H9 (cell line): ENCODE measurements at regions not wholly inside any gene's neighbourhood (a gene's known extent, or its start where the extent isn't known, plus 50 kb on each side); places are given as distances from the start of the nearest gene placed in this dataset.

Experiments
- DNase-seq: peaks from one replicate; pipeline ENCODE4 v3.0.0-alpha.2; 2017
- H2AFZ ChIP-seq: one replicate; pipeline ENCODE4 v1.6.1; 2013; ENCODE audit warnings: mild to moderate bottlenecking, low read length, control low read depth, moderate library complexity
- H2AK5ac ChIP-seq: 2 replicates; pipeline ENCODE4 v1.6.1; 2013; ENCODE audit warnings: low read length, control low read depth, mixed read lengths; ENCODE audit not compliant: insufficient read length
- H2BK120ac ChIP-seq: one replicate; pipeline ENCODE4 v1.6.1; 2013; ENCODE audit warnings: low read depth, mild to moderate bottlenecking, low read length, control low read depth, inconsistent platforms; ENCODE audit not compliant: poor library complexity, severe bottlenecking
- H2BK12ac ChIP-seq: 2 replicates; pipeline ENCODE4 v1.6.1; 2013; ENCODE audit warnings: low read length, control low read depth, mixed read lengths, low read depth; ENCODE audit not compliant: insufficient read length
- H2BK15ac ChIP-seq: 2 replicates; pipeline ENCODE4 v1.6.1; 2013; ENCODE audit warnings: low read depth, low read length, control low read depth
- H2BK20ac ChIP-seq: one replicate; pipeline ENCODE4 v1.6.1; 2013; ENCODE audit warnings: low read depth, mild to moderate bottlenecking, low read length, control low read depth, inconsistent platforms; ENCODE audit not compliant: poor library complexity, severe bottlenecking
- H2BK5ac ChIP-seq: 2 replicates; pipeline ENCODE4 v1.6.1; 2013; ENCODE audit warnings: low read length, control low read depth, mixed read lengths; ENCODE audit not compliant: insufficient read length
- H3K14ac ChIP-seq: 2 replicates; pipeline ENCODE4 v1.6.1; 2013; ENCODE audit warnings: low read length, control low read depth; ENCODE audit not compliant: insufficient read depth
- H3K18ac ChIP-seq: 2 replicates; pipeline ENCODE4 v1.6.1; 2013; ENCODE audit warnings: low read depth, mild to moderate bottlenecking, mixed read lengths, low read length, control low read depth; ENCODE audit not compliant: insufficient read length
- H3K23ac ChIP-seq: 2 replicates; pipeline ENCODE4 v1.6.1; 2013; ENCODE audit warnings: low read length, control low read depth, mixed read lengths, low read depth; ENCODE audit not compliant: insufficient read length
- H3K23me2 ChIP-seq: 2 replicates; pipeline ENCODE4 v1.6.1; 2013; ENCODE audit warnings: low read depth, mild to moderate bottlenecking, mixed read lengths, low read length, control low read depth; ENCODE audit not compliant: insufficient read length, poor library complexity, severe bottlenecking
- H3K27ac ChIP-seq: 2 replicates; pipeline ENCODE4 v1.5.1; 2013; ENCODE audit warnings: low read length, control low read depth, mixed read lengths, low read depth; ENCODE audit not compliant: insufficient read length
- H3K27me3 ChIP-seq: 2 replicates; pipeline ENCODE4 v1.6.1; 2013; ENCODE audit warnings: low read length, control low read depth, inconsistent platforms; ENCODE audit not compliant: insufficient read depth
- H3K4ac ChIP-seq: 2 replicates; pipeline ENCODE4 v1.6.1; 2013; ENCODE audit warnings: low read depth, mild to moderate bottlenecking, control low read depth, inconsistent platforms, low read length, moderate library complexity
- H3K4me1 ChIP-seq: 2 replicates; pipeline ENCODE4 v1.6.1; 2013; ENCODE audit warnings: low read length, control low read depth, inconsistent platforms; ENCODE audit not compliant: insufficient read depth
- H3K4me2 ChIP-seq: 2 replicates; pipeline ENCODE4 v1.6.1; 2013; ENCODE audit warnings: low read length, control low read depth, mixed read lengths; ENCODE audit not compliant: insufficient read length, insufficient read depth
- H3K56ac ChIP-seq: 2 replicates; pipeline ENCODE4 v1.6.1; 2013; ENCODE audit warnings: low read depth, mild to moderate bottlenecking, mixed read lengths, low read length, control low read depth; ENCODE audit not compliant: insufficient read length
- H3K79me1 ChIP-seq: 2 replicates; pipeline ENCODE4 v1.6.1; 2013; ENCODE audit warnings: low read depth, mild to moderate bottlenecking, moderate library complexity, low read length, control low read depth, inconsistent platforms; ENCODE audit not compliant: insufficient read depth, poor library complexity, severe bottlenecking
- H3K79me2 ChIP-seq: 2 replicates; pipeline ENCODE4 v1.6.1; 2013; ENCODE audit warnings: low read length, control low read depth, inconsistent platforms; ENCODE audit not compliant: insufficient read depth
- H3K9ac ChIP-seq: 2 replicates; pipeline ENCODE4 v1.6.1; 2013; ENCODE audit warnings: low read length, control low read depth, mixed read lengths; ENCODE audit not compliant: insufficient read length; ENCODE audit errors: extremely low read depth
- H3K9me3 ChIP-seq: one replicate; pipeline ENCODE4 v1.6.1; 2013; ENCODE audit warnings: low read depth, low read length, inconsistent platforms; ENCODE audit not compliant: control insufficient read depth
- H3T11ph ChIP-seq: one replicate; pipeline ENCODE4 v1.6.1; 2013; ENCODE audit warnings: mild to moderate bottlenecking, low read length, control low read depth, inconsistent platforms
- H4K20me1 ChIP-seq: one replicate; pipeline ENCODE4 v1.6.1; 2013; ENCODE audit not compliant: control insufficient read depth, insufficient read length, insufficient read depth
- H4K5ac ChIP-seq: 2 replicates; pipeline ENCODE4 v1.6.1; 2013; ENCODE audit warnings: low read depth, mild to moderate bottlenecking, mixed read lengths, low read length, control low read depth; ENCODE audit not compliant: insufficient read length
- H4K8ac ChIP-seq: replicated peaks from 2 replicates; pipeline ENCODE4 v1.6.1; 2013; ENCODE audit warnings: low read length, control low read depth, mixed read lengths, low read depth; ENCODE audit not compliant: insufficient read length
- H4K91ac ChIP-seq: 2 replicates; pipeline ENCODE4 v1.6.1; 2013; ENCODE audit warnings: low read depth, mild to moderate bottlenecking, moderate library complexity, mixed read lengths, low read length, control low read depth; ENCODE audit not compliant: insufficient read length
- H3K27ac Mint-ChIP-seq, 3 experiments: 2 replicates in 2 of 3; 3 replicates in 1 of 3; pipeline ENCODE4 v1.8.0; 2020 to 2021; ENCODE audit warnings: mixed read lengths in 3 of 3, mild to moderate bottlenecking in 1 of 3, moderate library complexity in 1 of 3
- H3K27me3 Mint-ChIP-seq: 2 replicates; pipeline ENCODE4 v1.8.0; 2021; ENCODE audit warnings: low read depth, mild to moderate bottlenecking, moderate library complexity, mixed read lengths
- H3K36me3 Mint-ChIP-seq, 3 experiments: 2 replicates in 2 of 3; 3 replicates in 1 of 3; pipeline ENCODE4 v1.8.0; 2020 to 2021; ENCODE audit warnings: low read depth in 3 of 3, mixed read lengths in 3 of 3; ENCODE audit not compliant: insufficient read depth in 1 of 3
- H3K4me1 Mint-ChIP-seq, 2 experiments: 2 replicates each; pipeline ENCODE4 v1.8.0; 2020; ENCODE audit warnings: mixed read lengths in 2 of 2
- H3K4me3 Mint-ChIP-seq, 2 experiments: 2 replicates in 1 of 2; 3 replicates in 1 of 2; pipeline ENCODE4 v1.8.0; 2020 to 2021; ENCODE audit warnings: mild to moderate bottlenecking in 2 of 2, mixed read lengths in 2 of 2, moderate library complexity in 1 of 2
- H3K9me3 Mint-ChIP-seq, 2 experiments: 2 replicates in 1 of 2; 3 replicates in 1 of 2; pipeline ENCODE4 v1.8.0; 2020; ENCODE audit warnings: mild to moderate bottlenecking in 2 of 2, mixed read lengths in 2 of 2, moderate library complexity in 1 of 2
- WGBS: extraction: QIAGEN DNeasy Blood & Tissue Kit; methylation state at CpG from one replicate; pipeline ENCODE4 v1.1.7; 2013; ENCODE audit warnings: missing lambda C conversion rate, low lambda C conversion rate, mixed read lengths; ENCODE audit not compliant: insufficient read length; ENCODE audit errors: extremely low coverage; 5-methylcytosine and 5-hydroxymethylcytosine counted together
- TF ChIP-seq, protein P1 (sequence below): fragments of 200-600 bp; sonication (generic); conservative IDR thresholded peaks from 3 replicates; pipeline ENCODE4 v1.8.0; 2021; ENCODE audit warnings: antibody characterized with exemption, mild to moderate bottlenecking

- peaks cover 2% of the 10 kb centered on the region; the same call in 1 of the 2 replicates for H3K27me3 Mint-ChIP-seq
- H3K9me3 Mint-ChIP-seq: peaks cover under 1 to 8% of the 10 kb centered on the region in 2 experiments; a peak in 4 of 5 replicates
- Histone ChIP-seq H2BK5ac (no peak overlapping the region), H4K20me1 (no peaks in the 10 kb centered on the region), H3K27ac (no peak overlapping the region), H3K4ac (no peak overlapping the region), H2BK12ac (no peak overlapping the region), H4K8ac (no peak overlapping the region), H3K4me2 (no peak overlapping the region), H2BK120ac (no peak overlapping the region), H2BK20ac (no peak overlapping the region), H3K14ac (no peak overlapping the region), H3T11ph (no peak overlapping the region), H3K23ac (no peak overlapping the region), H3K27me3 (no peaks in the 10 kb centered on the region), H3K18ac (no peak overlapping the region), H2BK15ac (no peak overlapping the region), H3K56ac (no peak overlapping the region), H3K79me2 (no peaks in the 10 kb centered on the region), H2AK5ac (no peak overlapping the region), H4K91ac (no peak overlapping the region), H2AFZ (no peak overlapping the region), H3K4me1 (peaks cover 12% of the 10 kb centered on the region; the same call in 1 of the 2 replicates), H3K9ac (no peak overlapping the region), H3K79me1 (no peaks in the 10 kb centered on the region), H3K23me2 (no peaks in the 10 kb centered on the region), H4K5ac (no peak overlapping the region), H3K9me3 (no peaks in the 10 kb centered on the region)
- TF ChIP-seq, protein P1, sequence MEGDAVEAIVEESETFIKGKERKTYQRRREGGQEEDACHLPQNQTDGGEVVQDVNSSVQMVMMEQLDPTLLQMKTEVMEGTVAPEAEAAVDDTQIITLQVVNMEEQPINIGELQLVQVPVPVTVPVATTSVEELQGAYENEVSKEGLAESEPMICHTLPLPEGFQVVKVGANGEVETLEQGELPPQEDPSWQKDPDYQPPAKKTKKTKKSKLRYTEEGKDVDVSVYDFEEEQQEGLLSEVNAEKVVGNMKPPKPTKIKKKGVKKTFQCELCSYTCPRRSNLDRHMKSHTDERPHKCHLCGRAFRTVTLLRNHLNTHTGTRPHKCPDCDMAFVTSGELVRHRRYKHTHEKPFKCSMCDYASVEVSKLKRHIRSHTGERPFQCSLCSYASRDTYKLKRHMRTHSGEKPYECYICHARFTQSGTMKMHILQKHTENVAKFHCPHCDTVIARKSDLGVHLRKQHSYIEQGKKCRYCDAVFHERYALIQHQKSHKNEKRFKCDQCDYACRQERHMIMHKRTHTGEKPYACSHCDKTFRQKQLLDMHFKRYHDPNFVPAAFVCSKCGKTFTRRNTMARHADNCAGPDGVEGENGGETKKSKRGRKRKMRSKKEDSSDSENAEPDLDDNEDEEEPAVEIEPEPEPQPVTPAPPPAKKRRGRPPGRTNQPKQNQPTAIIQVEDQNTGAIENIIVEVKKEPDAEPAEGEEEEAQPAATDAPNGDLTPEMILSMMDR: no peak
- peaks cover 0 to under 1% (median 0%) of the 10 kb centered on the region in 3 experiments; a peak in 1 of 7 replicates for H3K36me3 Mint-ChIP-seq
- no peak overlapping the region for H3K4me3 Mint-ChIP-seq
- DNase-seq: no peak
- WGBS: no CpG with 5 or more reads among the region's 3 CpGs
- peaks cover 28% of the 10 kb centered on the region in 2 experiments for H3K4me1 Mint-ChIP-seq
- H3K27ac Mint-ChIP-seq: 0 out of 7 replicates have a peak overlapping the region, but pooled peaks of 1 of the 3 experiments have one; percentile 46
Observed at GRCh38 chr20:24166412-24166811, 177.8 kb upstream of the GGTLC1 start.
